Right forelimb (tissue), 1 donor: ENCODE measurements at regions not wholly inside any gene's neighbourhood (a gene's known extent, or its start where the extent isn't known, plus 50 kb on each side); places are given as distances from the start of the nearest gene placed in this dataset.
A peak's percentile ranks its signal among the peaks of the same experiment; 100 is the strongest.
"Not testable (repeated sequence)": the region's sequence is repeated elsewhere in the genome, so short reads cannot be mapped to it uniquely, and the experiment has no call there.

Source experiments
- DNase-seq: peaks from one replicate; pipeline ENCODE4 v3.0.0-alpha.2; 2018

DNA sequence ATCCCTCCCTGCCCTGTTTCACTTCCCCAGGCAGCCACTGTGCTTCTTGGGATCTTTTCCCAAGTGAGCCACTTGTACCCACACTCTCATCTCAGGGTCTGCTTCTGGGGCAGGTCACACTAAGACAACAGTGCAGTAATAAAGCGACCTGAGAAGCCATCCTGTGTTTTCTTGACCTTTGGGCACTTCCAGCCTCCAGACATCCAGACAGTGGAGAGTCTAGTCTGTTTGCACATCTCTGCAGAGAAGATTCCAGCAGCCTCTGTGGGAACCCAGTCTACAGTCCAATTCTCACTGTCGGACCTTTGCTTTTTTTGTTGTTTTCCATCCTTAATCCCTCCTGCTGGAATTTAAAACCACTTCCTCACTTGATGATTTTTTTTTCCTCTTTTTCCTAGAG lies 50.3 kb upstream of the ATP6AP2 start:
- DNase-seq = no peak

DNA sequence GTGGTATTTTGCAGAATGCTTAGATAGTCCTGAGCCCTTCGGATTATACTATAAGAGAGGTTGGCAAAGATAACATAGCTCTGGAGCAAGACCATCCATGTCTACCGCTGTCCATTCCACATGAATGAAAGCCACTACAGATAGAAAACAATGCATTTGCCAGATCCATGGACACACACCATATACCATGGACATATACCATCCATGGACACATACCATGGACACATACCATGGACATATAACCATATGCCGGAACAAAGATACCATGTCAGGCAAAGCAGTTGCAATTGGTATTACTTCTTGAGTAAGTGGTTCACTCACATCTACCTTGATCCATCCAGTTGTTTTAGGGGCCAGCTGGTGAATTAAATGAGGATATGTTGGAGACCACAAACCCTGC lies 53.2 kb upstream of the ATP6AP2 start:
- DNase-seq = no peak

DNA sequence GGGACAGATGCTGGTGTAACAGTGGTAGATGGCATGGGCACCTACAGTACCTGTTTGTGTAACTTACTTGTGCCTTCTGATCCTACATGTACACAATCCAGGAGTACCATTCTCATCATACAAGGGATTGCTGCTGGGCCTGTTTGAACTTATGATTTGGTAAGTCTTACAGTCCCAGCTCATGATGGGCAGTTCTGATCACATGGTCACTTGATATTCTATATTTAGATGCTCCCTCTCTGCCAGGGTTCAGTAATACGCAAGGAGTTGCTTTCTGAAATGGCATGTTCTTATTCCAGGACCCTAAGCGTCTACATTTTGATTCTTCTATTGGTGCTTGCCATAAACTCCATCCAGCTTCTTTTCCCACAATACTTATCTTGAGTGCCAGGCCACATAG lies 54.4 kb upstream of the ATP6AP2 start:
- DNase-seq = no peak

DNA sequence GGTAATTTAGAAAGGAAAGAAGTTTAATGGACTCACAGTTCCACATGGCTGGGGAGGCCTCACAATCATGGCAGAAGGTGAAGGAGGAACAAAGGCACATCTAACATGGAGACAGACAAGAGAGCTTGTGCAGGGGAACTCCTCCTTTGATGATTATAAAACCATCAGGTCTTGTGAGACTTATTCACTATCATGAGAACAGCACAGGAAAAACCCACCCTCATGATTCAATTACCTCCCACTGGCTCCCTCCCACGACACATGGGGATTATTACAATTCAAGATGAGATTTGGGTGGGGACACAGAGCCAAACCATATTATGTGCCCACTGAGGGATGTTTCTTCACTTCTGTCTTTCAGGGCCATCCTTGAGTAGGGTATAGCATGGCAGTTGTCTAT lies 54.9 kb upstream of the ATP6AP2 start:
- not testable (repeated sequence) for DNase-seq

DNA sequence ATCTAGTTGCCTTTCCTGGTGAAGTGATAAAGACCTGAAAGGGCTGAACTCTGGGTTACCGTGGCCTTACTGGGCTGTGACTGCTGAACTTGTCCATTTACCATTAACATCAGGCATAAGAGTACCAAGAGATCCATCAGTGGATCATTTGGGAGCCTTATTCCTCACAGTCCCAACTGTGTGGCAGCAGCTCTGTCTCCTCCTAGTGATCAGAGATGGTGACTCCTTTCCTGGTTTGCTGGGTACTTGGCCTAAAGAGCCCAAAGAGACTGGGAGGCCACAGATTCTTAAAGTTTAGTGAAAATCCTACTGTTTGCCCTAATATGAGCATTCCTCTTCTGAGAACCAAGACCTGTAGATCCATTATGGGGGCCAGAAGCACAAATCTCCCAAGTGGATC lies 56.3 kb upstream of the ATP6AP2 start:
- DNase-seq = no peak

DNA sequence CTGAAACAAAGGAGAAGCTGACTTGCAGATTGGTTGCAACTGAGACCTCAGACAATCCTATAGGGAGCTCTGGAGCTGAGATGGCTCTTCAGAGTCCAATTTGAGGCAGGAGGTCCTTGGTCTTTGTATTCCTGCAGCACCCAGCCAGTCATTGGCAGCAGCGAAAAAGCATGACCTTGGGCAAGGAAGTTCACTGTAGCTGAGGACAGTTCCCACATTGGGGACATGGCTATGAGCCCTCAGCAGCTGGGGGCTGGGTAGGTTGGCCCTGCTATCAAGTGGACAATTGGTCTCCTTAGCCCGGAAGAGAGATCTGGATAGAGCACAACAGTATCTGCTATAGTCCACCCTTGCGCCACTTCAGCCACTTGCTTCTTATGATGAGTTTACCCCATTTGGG lies 56.9 kb upstream of the ATP6AP2 start:
- no peak for DNase-seq

DNA sequence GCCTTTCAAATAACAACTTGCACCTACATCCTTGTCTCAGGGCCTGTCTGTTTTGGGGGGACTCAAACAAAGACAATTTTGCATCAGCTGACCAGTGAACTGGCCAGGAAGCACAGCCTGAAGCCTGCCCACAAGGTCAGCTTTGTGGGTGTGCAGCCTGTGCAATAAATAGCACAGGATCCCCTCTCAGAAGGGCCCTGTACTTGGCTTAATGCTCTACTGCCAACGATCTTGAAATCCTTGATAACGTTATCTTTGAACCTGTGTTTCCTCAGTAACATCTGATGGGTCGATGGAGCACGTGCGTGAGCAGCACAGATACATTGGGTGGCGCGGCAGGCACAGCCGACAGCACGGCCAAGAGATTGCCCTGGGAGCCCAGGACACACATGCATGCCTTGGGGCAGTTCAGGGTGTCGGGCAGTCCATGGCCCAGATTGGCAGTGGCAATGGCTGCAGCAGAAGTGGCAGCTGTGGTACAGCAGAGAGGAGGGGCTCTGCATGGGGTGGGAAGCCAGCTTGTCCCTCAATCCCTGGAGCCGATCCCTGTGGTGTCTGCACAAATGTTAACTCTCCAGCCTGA lies 58.8 kb upstream of the ATP6AP2 start:
- DNase-seq = no peak

DNA sequence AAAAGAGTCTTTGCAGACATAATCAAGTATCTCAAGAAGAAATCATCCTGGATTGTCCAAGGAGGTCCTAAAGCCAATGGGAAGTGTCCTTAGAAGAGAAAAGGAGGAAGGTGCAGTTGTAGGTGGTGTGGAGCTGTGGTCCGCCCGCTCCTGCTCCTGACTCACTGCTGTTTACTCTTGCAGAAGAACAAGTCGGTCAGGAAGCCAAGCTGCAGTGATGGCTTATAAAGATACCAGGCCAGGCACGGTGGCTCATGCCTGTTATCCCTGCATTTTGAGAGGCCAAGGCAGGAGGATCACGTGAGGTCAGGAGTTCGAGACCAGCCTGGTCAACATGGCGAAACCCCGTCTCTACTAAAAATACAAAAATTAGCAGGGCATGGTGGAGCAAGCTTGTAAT lies 66.4 kb upstream of the ATP6AP2 start:
- DNase-seq = no peak

DNA sequence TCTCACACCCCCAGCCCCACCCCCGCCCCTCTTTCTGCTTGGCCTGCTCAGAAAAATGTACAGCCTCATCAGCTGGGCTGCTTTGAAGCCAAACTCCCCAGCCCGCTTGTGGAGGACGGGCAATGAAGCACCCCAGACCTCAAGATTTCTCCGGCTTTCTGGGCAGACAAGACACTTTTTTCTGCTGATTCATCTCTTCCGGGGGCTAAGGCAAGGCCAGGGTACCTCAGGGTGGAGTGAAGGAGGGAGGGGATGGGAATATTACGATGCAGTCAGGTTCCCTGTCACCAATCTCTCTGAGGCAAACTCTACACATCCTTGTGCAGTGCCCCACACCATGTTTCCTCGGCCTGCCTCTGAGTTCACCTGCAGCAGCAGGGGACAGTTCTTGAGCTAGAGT lies 66.9 kb upstream of the ATP6AP2 start:
- no peak for DNase-seq

DNA sequence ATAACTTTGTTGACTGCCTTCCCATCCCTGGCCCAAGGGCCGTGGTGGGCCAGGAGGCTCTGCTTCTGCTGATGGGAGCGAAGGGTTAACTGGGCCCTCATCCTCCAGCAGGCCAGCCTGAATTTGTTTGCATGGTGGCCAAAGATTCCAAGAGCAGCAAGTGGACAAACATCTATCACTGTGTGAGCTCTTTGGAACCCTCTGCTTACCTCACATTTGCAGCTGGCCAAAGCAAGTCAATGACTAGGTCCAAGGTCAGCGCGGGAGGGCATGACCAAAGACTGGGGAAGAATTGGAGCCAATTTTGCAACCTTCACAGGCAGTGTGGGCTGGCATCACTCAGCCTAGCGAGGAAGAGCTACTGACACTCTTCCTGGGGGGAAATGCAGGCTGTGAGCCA lies 67.8 kb upstream of the ATP6AP2 start:
- no peak for DNase-seq

DNA sequence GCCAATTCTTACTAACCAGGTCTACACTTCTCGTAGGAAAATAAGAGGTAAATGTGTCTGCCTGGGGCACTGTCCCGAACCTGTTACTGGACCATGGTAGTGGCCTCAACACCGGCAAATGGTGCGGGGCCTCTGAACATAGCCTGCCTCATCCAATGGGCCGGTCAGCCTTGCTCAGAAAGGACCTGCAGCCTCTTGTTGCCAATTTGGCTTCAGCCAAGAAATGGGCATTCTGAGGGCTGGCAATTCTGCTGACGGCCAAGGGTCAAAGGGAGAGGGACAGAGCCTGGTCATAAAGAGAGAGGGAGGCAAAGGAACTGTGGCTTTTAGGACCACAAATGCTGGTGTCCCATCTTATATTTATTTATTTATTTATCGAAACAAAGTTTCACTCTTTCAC lies 69.5 kb upstream of the ATP6AP2 start:
- no peak for DNase-seq

DNA sequence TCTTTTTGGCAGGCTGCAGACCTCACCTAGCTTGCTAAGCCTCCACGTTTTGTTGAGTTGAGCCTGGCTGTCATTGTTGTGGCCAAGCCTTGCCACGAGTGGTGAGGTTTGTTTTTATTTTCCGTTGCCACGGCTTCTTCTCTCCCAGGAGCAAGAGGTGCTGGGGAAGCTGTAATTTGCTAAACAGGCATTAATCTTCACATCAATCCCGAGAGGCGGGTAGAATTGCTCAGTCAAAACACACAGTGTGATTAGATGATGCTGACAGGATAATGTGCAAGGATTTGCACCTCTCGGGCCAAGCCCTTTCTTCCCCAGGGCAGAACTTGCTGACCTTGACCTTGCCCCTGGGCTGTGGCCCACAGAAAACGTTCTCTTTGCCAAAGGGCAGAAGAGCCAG lies 72.2 kb upstream of the ATP6AP2 start:
- DNase-seq = no peak

DNA sequence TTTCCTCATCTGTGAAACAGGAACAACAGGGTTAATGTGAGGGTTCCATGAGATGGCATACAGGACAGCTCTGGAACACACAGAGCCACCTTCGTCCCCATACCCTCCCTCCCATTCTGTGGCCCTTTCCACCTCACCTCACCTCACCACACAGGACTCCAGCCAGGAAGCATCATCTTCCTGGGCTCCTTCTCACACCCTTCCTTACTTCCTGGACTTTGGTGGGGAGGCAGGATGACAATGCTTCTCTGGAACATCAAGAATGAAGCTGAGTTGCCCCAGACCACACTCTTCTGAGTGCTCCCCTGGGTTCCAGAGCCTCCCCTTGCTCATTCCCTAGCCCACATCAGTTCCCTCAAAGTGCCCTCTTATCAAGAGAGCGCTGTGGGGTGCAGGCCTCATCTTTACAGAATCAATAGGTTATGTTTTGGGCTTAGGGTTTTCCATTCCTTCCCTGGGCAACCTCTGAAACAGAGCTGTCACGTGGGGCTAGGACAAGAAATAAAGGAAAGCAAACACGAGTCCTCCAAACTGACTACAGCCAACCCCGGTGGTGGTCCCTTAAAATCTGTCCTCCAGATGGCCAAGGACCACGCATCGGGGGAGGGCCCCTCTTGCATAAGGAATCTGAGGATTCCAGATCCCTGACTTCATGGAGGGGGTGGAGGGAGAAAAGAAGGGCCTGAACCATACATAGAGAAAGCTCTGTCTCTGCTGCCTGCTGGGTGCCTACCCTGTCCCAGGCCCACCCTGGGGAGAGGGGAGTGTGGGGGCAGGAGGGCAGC lies 74.4 kb upstream of the ATP6AP2 start:
- no peak for DNase-seq

DNA sequence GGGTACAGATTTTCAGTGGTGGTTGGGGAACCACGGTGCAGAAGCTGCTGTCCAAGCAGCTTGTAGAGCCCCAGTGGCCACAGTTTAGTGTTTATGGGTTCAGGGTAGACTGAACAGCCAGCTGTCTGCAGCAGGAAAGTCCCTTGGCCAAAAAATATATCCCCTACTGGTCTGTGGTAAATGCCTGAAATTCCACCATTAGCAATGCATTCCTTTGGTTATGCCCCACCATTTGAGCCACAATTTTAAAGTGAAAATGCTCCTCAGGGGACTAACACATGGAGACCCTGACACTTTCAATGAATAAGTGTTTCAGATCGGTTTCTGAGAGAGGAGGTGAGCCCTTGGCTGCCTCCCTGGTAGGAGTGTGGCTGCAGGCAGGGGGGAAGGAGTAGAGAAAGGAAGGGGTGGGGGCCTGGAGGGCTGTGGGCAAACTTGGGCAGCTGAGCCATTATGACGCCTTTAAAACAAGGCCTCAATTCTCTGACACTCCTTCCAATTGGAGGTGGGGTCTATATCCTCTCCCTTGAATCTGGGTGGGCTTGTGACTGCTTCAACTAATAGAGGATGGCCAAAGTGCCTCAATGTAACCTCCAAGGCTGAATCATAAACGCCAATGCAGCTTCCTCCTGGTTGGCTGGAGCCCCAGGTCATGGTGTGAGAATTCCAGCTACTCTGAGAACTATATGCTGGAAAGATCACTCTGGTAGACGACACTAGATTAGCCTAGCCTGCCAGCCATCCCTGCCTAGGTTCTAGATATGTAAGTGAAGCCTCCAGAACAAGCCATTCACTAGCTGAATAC lies 75.8 kb upstream of the ATP6AP2 start:
- DNase-seq = no peak

DNA sequence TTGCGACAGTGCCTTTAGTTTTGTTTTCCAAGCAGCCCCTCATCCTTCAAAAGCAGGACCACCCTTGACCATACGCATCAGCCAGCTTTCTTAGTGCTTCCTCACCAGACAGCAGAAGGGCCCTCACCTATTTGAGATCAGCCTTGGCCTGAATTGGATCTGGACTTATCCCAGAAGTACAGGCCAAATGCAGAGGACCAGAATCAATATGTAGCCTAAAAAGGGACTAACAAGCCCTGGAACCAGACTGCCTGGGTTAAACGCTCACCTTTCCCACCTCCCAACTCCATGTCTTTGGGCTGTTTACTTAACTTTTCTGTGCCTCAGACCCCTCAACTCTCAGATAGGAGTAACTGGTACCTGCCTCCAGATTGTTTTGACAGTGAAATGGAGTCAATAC lies 77.7 kb upstream of the ATP6AP2 start:
- no peak for DNase-seq

DNA sequence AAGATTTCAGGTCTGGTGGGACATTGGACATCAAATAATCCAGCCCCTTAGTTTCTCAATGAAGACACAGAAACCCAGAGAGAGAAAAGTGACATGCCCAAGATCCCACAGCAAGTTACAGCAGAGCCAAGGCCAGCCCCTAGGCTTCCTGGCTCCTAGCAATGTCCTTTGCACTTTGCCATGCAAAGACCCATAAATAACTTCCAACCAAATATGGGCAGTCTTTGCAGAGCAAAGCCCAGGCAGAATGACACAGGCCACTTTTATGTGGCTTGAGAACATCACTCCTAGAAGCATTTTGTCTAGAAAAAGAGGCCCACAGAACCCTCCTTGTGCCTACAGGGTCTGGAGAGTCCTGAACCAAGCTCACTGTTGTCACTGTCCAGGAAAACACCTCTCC lies 78.1 kb upstream of the ATP6AP2 start:
- no peak for DNase-seq

DNA sequence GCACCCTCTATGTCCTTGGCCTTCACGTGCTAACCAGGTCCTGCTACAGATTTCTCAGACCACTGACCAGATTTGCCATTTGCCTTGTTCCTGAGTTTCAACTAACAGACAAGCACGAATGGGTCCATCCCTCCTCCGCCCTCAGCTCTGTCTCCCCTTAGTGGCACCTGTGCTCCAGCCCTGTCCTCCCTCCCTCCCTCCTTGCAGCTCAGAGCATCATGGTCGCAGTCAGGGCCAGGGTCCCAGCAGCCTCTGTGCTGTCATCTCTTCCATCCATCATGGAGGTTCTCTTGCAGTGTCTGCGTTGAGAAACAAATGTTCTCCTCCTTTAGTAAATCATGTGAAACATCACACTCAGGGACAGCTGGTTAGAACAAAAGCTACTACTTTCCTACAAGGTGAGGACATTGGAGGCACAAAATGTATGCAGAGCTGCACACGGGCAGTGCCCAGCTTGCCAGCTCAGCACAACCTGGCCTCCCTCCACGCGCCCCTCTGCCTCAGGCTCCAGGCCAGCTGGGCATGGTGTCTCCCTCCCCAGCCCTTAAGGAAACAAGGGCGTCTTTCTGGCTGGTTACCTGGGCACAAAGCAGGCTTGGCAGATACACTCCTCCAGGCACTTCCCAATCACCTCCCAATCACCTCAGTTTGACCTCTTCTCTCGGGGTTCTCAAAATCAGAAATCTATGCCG lies 79.5 kb upstream of the ATP6AP2 start:
- DNase-seq = no peak

DNA sequence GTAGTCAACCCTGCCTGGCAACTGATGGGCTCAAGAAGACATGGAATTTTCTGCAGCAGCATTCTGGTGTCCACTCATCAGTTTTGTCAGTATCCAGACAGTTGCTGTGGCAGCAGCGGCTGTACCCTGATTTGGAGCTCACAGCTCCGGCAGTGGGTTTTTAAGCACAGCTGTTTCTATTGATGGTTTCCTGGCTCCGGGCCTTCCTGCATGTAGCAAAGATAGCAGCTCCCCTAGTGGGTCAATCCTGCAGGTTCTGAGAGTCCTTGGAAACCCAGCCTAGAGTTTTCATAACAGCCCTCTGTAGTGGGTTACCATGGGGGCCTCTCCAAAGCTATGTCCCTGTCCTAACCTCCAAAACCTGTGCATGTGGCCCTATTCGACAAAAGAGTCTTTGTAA lies 84.0 kb upstream of the ATP6AP2 start:
- peak; percentile 57 for DNase-seq

DNA sequence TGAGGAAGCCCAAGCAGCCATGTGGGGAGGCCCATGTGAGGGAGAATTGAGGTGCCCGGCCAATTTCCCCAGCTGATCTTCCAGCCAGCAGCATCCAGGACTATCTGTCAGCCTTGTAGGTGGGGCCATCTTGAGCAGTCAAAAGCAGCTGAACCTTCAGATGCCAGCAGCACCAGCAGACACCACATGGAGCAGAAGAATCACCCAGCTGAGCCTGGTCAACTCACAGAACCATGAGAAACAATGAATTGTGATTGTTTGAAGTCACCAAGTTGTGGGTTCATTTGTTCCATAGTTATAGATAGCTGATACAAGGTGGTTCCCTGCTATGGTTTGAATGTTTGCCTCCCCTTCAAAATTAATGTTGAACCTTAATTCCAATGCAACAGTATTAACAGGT lies 85.1 kb upstream of the ATP6AP2 start:
- no peak for DNase-seq

DNA sequence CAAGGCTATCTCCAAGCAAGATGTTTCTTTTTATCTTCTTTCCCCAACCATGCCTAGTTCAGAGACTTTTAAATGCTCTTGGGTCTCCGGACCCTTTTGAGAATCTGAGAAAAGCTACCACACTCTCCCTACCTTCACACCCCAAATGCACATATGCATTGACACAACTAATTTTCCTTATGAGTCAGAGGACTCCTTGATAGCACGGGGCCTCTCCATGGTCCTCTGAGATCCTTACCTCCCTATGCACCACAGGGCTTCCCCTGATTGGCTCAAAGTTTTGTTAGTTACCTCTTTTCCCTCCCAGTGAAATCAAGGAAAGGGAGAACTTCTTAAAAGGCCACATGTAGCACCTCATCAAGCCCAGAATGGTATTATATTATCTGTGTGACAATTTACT lies 86.8 kb upstream of the ATP6AP2 start:
- DNase-seq = no peak

DNA sequence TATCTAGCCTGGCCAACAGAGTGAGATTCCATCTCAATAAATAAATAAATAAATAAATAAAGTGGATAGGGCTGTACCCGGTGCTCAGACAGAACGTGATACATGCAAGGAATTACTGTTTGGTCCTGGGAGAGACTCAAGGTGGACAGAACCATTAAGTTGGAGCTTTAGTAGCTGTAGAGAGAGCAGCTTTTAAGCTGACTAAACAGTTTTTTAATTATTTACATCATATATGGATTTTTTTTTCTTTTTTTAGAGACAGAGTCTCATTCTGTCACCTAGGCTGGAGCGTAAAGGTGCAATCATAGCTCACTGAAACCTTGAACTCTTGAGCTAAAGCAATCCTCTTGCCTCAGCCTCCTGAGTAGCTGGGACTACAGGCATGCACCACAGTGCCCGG lies 92.5 kb upstream of the ATP6AP2 start:
- DNase-seq = no peak

DNA sequence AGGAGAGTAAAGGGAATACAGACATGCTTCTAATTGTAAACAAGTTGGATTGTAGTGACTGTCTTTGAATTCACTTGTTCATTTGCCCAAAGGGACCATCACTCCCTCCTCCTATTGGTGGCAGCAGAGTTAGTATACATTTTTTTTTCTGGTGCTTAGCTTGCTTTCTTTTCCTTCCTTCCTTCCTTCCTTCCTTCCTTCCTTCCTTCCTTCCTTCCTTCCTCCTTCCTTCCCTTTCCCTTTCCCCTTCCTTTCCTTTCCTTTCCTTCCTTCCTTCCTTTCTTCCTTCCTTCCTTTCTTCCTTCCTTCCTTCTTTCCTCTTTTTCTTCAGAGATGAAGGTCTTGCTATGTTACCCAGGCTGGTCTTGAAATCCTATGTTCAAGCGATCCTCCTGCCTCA lies 94.8 kb upstream of the ATP6AP2 start:
- no peak for DNase-seq

DNA sequence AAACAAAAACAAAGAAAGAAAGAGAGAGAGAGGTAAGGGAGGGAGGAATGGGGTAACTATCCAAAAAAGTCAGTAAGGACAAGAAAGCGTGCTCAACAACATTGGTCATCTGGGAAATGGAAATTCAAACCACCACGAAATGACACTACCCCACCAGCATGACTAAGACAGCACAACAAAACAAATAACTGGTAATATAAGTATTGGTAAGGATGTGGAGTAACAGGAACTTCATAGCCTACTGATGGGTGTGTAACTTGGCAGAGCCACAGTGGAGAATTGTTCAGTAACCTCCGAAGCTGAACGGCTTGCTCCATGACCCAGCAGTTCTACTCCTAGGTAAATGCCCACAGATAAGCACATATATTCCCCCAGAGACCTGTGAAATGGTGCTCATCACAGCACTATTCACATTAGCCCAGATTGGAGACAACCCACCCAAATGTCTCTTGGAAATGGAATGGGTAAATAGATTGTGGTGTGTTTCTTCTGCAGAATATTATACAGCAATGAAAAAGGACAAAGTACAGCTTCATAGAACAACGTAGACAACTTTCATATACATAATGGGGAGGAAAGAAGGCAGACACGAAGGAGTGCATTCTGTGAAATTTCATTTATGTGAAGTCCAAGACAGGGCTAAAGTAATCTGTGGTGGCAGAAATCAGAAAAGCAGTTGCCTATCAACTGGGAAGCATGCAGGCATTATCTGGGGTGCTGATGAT lies 95.5 kb upstream of the ATP6AP2 start:
- no peak for DNase-seq
